ENCODE measurements at regions not wholly inside any gene's neighbourhood (a gene's known extent, or its start where the extent isn't known, plus 50 kb on each side); places are given as distances from the start of the nearest gene placed in this dataset.

- TF ChIP-seq POLR2AphosphoS5 (IDR thresholded peaks at IDR 0.05; ENCODE audit: insufficient read depth, low read depth, low read length): no peak
- TF ChIP-seq MYC (IDR thresholded peaks at IDR 0.05; ENCODE audit: low read depth, low read length): no peak
- TF ChIP-seq CTCF (IDR thresholded peaks at IDR 0.05; ENCODE audit: extremely low read depth in 1 of 2, insufficient read depth in 1 of 2, low read depth in 1 of 2, low read length in 2 of 2): no peak
- no peak for TF ChIP-seq MAX (IDR thresholded peaks at IDR 0.05; ENCODE audit: insufficient read depth, insufficient read length)
- no peak for TF ChIP-seq POLR2A (IDR thresholded peaks at IDR 0.05; ENCODE audit: low read depth, low read length)
- no peak for TF ChIP-seq EZH2 (IDR thresholded peaks at IDR 0.05; ENCODE audit: borderline replicate concordance, low read depth, low read length, severe bottlenecking)
- no peak for TF ChIP-seq JUN (IDR thresholded peaks at IDR 0.05; ENCODE audit: borderline replicate concordance, insufficient read depth, insufficient read length, low read depth)
- no peak for TF ChIP-seq FOS (IDR thresholded peaks at IDR 0.05; ENCODE audit: borderline replicate concordance, insufficient read depth, low read length)
- no peak for TF ChIP-seq GATA2 (IDR thresholded peaks at IDR 0.05; ENCODE audit: insufficient read depth, insufficient read length, low read depth, low read length)
Observed at GRCh38 chr4:185955826-185956543, 113.0 kb upstream of the TLR3 start.
